GM12891 (cell line): ENCODE measurements at regions not wholly inside any gene's neighbourhood (a gene's known extent, or its start where the extent isn't known, plus 50 kb on each side); places are given as distances from the start of the nearest gene placed in this dataset.
"Not testable (repeated sequence)": the region's sequence is repeated elsewhere in the genome, so short reads cannot be mapped to it uniquely, and the experiment has no call there.

Experiments
- DNase-seq: peaks from one replicate; pipeline ENCODE4 v3.0.0; 2011; ENCODE audit warnings: low spot score; ENCODE audit not compliant: insufficient read length
- FAIRE-seq: peaks from 2 replicates; lab custom pipeline; 2011; peaks lifted over from hg19 to GRCh38; lab: Jason Lieb, UNC
- PAX5 ChIP-seq: IDR thresholded peaks from 2 replicates; pipeline ENCODE4 v1.6.1; 2011; ENCODE audit warnings: low read length, moderate library complexity, mild to moderate bottlenecking; ENCODE audit not compliant: insufficient read depth, severe bottlenecking
- POLR2A ChIP-seq: IDR thresholded peaks from 2 replicates; pipeline ENCODE4 v1.6.1; 2011; ENCODE audit warnings: low read depth, low read length, control low read depth
- POLR2AphosphoS5 ChIP-seq: IDR thresholded peaks from 2 replicates; pipeline ENCODE4 v1.6.1; 2011; ENCODE audit warnings: low read depth, low read length, control low read depth
- POU2F2 ChIP-seq: IDR thresholded peaks from 2 replicates; pipeline ENCODE4 v1.6.1; 2011; ENCODE audit warnings: low read depth, mild to moderate bottlenecking, control low read depth, low read length, moderate library complexity
- SPI1 ChIP-seq: IDR thresholded peaks from 2 replicates; pipeline ENCODE4 v1.6.1; 2011; ENCODE audit warnings: low read depth, low read length, control low read depth
- TAF1 ChIP-seq: IDR thresholded peaks from 2 replicates; pipeline ENCODE4 v1.6.1; 2011; ENCODE audit warnings: low read depth, low read length, control low read depth

DNA sequence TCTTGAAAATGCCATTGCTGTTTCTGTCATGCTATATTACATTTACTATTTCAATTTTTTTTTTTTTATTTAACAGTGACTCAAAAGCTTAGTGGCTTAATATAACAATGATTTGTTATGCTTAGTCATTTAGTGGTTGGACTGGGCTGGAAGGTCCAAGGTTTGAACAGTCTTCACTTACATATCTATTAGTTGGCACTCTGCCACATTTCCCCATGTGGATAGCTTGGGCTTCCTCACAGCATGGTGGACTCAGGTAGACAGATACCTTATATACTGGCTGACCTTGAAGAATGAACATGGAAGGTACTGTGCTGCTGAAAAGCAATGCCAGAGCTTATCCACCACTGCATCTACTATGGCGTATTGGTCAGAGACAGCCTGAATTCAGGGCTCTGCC, 909.5 kb upstream of the SOX11 start:
- TF ChIP-seq POU2F2 = no peak
- TF ChIP-seq POLR2AphosphoS5 = no peak
- no peak for TF ChIP-seq TAF1
- TF ChIP-seq PAX5 = no peak
- FAIRE-seq = no peak
- DNase-seq = no peak

DNA sequence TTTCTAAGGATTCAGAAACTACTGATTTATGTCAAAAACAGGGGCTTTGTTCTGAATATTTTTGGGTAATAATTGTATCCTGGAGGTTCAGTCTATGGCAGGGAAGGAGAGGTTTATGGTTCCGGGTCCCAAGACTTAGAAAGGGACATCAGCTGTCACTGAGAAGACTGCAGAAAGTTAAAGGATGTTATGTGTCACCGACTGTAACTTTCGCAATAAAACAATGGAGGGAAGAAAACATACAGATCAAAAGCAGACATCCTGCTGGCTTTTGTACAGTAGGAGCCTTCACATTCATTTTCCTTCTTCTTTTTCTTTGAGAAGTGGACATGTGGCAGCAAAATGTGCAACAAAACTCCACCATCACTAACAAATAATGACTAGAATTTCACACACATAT, 900.7 kb upstream of the SOX11 start:
- FAIRE-seq (no peak), DNase-seq (no peak)
- TF ChIP-seq POLR2AphosphoS5 (no peak), PAX5 (no peak), SPI1 (no peak), POLR2A (no peak), TAF1 (no peak), POU2F2 (no peak)

DNA sequence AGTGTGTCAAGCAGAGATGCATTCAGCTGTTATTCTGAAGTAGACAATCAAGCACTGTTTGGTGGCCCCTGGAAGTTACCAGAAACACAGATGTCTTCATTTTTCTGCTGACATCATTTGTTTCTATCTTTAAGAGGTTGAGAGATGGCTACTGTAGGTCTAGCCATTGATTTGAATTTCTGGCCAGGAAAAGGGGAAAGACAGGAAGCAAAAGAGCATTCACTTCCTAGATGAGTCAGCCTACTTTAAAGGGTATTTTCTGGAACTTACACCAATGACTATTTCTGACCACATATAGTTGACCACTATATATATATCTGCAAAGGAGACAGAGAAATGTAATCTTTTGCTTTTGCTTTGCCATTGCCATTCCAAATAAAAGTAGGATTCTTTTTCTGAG, 900.1 kb upstream of the SOX11 start:
- FAIRE-seq (no peak), DNase-seq (no peak)
- TF ChIP-seq POU2F2 (no peak), SPI1 (no peak), POLR2A (no peak), PAX5 (no peak), TAF1 (no peak), POLR2AphosphoS5 (no peak)

DNA sequence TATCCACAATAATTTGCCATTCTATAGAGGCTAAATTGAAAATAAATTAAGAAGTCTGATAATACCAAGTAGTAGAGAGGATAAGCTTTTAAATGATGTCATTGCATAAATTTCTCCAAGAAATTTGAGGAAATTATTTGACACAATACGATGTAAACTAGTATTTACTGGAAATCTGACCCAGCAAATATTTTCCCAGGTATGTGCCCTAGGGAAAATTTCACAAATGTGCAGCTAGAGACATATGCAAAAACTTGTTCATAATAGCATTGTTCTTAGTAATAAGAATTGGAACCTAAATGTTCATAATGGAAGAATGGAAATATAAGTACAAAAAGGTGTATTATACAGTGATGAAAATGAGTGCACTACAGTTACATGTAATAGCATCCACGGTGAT, 888.8 kb upstream of the SOX11 start:
- TF ChIP-seq POU2F2 (no peak), SPI1 (no peak), POLR2A (no peak), TAF1 (no peak), POLR2AphosphoS5 (no peak)
- DNase-seq = no peak
- no peak for FAIRE-seq

DNA sequence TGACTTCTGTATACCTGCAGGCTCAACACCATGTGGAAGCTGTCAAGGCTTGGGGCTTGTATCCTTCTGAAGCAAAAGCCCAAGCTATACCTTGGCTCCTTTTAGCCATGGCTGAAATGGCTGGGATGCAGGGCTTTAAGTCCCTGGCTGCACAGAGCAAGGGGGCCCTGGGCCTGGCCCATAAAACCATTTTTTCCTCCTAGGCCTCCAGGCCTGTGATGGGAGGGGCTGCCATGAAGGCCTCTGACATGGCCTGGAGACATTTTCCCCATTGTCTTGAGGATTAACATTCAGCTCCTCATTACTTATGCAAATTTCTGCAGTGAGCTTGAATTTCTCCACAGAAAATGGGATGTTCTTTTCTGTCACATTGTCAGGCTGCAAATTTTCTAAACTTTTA, 878.0 kb upstream of the SOX11 start:
- FAIRE-seq, DNase-seq: not testable (repeated sequence)

DNA sequence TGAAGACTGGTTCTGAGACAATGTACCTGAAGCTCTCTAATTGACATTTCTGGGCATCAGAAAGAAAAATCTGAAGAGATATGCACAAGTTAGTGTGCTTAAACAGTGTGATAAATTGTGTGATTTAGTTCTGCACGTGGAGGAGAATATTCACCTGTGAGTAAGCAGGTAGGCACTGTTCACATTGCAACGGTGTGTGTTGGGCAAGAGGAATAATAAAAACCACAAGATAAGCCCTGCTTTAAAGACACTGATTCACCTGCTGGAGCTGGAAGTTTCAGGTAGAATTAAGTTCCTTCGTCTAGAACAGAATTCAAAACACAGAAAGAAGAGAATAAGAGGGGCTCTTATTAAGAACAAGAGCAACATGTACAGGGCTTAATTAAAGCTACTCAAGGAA, 864.3 kb upstream of the SOX11 start:
- DNase-seq = no peak
- TF ChIP-seq TAF1 = no peak
- no peak for TF ChIP-seq POU2F2
- TF ChIP-seq POLR2AphosphoS5 = no peak
- TF ChIP-seq SPI1 = no peak
- TF ChIP-seq PAX5 = no peak
- TF ChIP-seq POLR2A = no peak

DNA sequence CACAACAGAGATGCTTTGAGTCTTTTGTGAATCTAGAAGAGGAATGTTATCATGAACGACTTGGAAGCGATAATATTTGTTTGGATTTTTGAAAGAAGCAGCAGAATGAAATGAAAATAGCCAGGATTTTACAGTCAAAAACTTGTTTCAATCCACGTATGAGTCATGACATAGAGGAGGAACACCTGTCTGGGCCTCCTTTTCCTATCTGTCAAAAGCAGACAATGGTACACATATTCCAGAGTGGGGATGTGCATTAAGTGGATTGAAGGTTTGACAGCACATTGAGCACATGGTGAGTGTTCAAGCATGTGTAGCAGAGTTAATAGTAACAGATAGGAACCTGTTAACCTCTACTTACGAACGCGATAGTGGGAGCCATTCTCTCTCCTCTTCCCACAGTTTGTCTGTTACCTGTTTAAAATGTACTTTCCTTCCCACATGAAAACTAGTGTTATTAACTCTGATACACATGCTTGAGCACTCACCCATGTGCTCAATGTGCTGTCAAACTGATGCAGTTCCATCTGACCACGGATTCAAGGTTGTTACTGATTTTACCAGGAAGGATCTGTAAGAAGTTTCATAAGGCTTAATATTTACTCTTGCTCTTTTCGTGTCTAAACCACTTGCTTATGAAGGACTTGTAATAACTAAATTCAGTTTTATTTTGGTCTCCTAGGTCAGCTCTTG, 863.4 kb upstream of the SOX11 start:
- DNase-seq (no peak), FAIRE-seq (no peak)
- TF ChIP-seq PAX5 = no peak
- no peak for TF ChIP-seq POU2F2
- no peak for TF ChIP-seq POLR2AphosphoS5
- no peak for TF ChIP-seq TAF1
- no peak for TF ChIP-seq POLR2A

More for the DNA sequence above, 864.3 kb upstream of the SOX11 start:
- FAIRE-seq = no peak

DNA sequence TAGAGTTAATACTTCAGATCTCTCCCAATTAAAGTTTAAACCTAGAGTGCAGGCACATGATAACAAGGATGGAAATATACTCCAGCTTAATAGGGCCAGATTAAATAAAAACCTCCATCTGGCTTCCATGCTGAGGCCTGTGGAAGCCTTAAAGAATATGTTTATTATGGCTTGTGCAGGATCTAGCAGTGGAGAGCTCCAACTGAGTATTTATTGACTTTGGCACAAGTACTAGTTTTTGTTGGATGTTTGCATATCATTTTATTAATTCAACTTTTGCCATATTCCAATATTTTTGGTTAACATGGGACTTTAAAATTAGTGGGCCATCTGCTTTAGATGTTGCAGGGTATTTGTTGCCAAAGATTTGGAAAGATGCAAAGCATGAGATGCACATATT, 860.4 kb upstream of the SOX11 start:
- no peak for TF ChIP-seq POLR2A
- DNase-seq (no peak), FAIRE-seq (no peak)

DNA sequence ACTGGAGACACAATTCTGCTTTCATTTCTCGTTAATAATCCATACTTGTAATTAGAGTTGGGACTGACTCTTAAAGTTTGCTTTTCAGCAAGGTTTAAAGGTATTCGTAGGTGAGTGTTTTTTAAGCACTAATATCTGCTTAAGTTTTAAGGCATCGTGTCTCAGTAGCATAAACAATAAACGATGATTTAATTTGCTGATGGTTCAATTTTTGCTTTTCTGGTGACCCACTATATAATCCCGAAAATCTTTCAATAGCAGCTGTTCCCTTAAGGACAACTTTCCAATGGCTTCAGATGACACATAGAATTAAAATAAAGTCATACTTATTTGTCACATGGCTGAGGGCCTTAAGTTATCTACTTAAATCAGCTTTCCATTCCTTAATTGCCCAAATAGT, 859.5 kb upstream of the SOX11 start:
- TF ChIP-seq SPI1 = no peak
- no peak for TF ChIP-seq POU2F2
- TF ChIP-seq POLR2A = no peak
- no peak for TF ChIP-seq TAF1
- no peak for TF ChIP-seq PAX5
- TF ChIP-seq POLR2AphosphoS5 = no peak
- FAIRE-seq (no peak), DNase-seq (no peak)

DNA sequence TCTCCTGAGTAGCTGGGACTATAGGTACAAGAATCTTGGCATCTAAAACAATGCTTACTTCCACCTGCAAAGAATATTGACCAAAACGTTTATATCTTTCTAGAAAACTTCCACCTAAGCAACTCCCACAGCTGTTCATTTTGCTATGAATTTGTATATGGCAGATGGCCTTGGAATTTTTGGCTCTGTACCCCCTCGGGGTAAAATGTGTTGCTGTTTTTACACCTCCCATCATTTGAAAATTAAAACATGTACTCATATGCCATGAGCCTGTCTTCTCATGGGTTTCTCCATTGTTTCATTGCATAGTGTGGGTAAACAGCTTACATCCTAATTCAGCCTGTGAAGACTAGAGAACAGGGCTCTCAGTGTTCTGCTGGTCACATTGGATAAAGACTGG, 853.6 kb upstream of the SOX11 start:
- TF ChIP-seq SPI1 (no peak), POU2F2 (no peak), POLR2A (no peak), PAX5 (no peak), TAF1 (no peak), POLR2AphosphoS5 (no peak)
- DNase-seq (no peak), FAIRE-seq (no peak)

DNA sequence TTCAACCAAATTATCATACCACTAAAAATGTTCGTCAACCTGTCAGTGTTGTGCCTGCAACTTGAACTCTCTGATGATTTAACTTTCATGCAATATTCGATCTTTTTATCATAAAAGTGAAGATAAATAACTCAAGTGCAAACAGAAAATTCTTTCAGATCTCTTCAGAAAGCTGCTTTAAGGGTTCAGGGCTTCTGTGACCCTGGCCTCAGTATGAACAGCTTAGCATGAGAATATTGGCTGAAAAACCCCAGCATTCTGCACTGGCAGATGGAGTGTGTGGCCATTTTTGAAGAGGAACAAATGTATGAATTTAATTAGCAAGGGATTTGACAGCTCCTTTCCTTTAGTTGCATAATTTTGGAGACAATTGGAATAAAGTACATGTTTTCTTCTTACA, 851.4 kb upstream of the SOX11 start:
- FAIRE-seq (no peak), DNase-seq (no peak)
- TF ChIP-seq SPI1 = no peak
- no peak for TF ChIP-seq POLR2A
- no peak for TF ChIP-seq POLR2AphosphoS5
- no peak for TF ChIP-seq TAF1
- TF ChIP-seq PAX5 = no peak
- TF ChIP-seq POU2F2 = no peak
